Large intestine (tissue), 3 donors: ENCODE measurements at regions not wholly inside any gene's neighbourhood (a gene's known extent, or its start where the extent isn't known, plus 50 kb on each side); places are given as distances from the start of the nearest gene placed in this dataset.

ENCODE experiments used
- DNase-seq, 2 donors: peaks; one replicate each; pipeline versions ENCODE4 v3.0.0 to v3.0.0-alpha.2; 2013
- H3K27ac ChIP-seq: one replicate; pipeline ENCODE4 v1.5.1; 2013; ENCODE audit warnings: low read length
- H3K27me3 ChIP-seq: 2 replicates; pipeline ENCODE4 v1.6.1; 2013; ENCODE audit warnings: low read length; ENCODE audit not compliant: control insufficient read depth, insufficient read depth
- H3K36me3 ChIP-seq: 2 replicates; pipeline ENCODE4 v1.6.1; 2013; ENCODE audit warnings: low read length; ENCODE audit not compliant: control insufficient read depth, insufficient read depth
- H3K4me1 ChIP-seq: one replicate; pipeline ENCODE4 v1.6.1; 2013; ENCODE audit warnings: low read length; ENCODE audit not compliant: control insufficient read depth, insufficient read depth
- H3K4me3 ChIP-seq: one replicate; pipeline ENCODE4 v1.5.1; 2013; ENCODE audit warnings: low read length
- H3K9me3 ChIP-seq: one replicate; pipeline ENCODE4 v1.6.1; 2013; ENCODE audit warnings: mild to moderate bottlenecking, low read depth, low read length, moderate library complexity; ENCODE audit not compliant: control insufficient read depth
- WGBS: methylation state at CpG from one replicate; pipeline ENCODE4 v1.1.5; 2013; ENCODE audit warnings: low lambda C conversion rate; ENCODE audit not compliant: insufficient coverage; 5-methylcytosine and 5-hydroxymethylcytosine counted together

DNA sequence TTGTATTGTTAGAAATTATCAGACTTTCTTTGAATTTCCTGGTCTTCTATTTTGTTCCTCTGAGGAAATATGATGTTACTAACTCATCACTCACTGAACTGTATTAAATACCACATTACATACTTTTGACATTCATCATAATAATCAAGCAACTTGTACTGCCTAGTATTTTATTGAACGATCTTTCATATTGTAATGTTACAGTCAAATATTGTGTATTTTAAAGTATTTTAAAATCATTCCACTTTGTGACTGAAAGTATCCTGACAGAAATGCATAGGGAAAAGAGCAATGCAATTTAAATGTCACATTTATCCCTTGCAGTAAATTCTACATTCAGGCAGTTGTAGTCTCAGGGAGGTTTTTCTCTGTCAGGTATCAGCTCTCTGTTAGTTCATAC is 1557.4 kb downstream of the CDH8 start:
- Histone ChIP-seq H3K36me3 (no peaks in the 10 kb centered on the region), H3K4me1 (no peaks in the 10 kb centered on the region), H3K27ac (no peak overlapping the region), H3K27me3 (no peaks in the 10 kb centered on the region), H3K9me3 (no peaks in the 10 kb centered on the region), H3K4me3 (no peak overlapping the region)
- 100% methylated on average over 1 of the region's 1 CpG for WGBS
- no peak for DNase-seq

DNA sequence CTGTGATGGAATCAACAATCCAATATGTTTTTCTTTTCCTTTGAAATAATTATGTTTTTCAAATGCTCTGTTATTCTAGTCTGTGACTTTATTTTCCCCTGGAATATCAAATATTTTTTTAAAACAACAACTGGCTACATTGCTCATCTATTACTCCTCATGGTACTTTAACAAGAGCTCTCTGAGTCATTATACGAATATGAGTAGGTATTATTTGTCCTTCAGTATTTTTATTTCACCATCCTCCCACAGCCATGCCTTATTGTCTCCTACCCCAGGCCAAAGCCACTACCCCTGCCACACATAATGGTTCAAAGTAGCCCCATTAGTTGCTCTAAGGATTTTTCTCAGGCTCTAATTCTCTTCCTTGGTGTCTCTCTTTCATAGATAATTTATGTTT is 1572.3 kb downstream of the CDH8 start:
- no CpG with 5 or more reads among the region's 1 CpG for WGBS
- Histone ChIP-seq H3K27ac (no peak overlapping the region), H3K4me1 (no peaks in the 10 kb centered on the region), H3K27me3 (no peaks in the 10 kb centered on the region), H3K4me3 (no peak overlapping the region), H3K36me3 (no peaks in the 10 kb centered on the region), H3K9me3 (no peaks in the 10 kb centered on the region)
- no peak for DNase-seq

DNA sequence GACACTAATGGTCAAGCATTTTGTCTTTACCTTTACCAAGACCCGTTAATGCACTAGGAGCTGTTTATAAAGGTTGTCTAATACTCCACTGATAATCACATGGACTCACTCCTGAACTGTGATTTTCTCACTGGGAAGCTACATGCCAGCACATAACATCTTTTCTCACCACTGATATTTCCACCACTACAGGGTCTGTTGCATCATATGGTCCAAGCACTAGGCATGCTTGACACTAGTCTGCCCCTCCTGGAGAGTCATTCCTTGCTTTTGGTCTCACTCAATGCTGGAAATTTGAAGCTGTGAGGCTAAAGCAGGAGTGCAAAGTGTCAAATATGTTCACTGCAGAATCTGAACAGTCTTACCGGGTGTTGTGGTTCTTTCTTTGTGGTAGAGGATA is 1576.8 kb downstream of the CDH8 start:
- no peaks in the 10 kb centered on the region for H3K36me3 ChIP-seq

DNA sequence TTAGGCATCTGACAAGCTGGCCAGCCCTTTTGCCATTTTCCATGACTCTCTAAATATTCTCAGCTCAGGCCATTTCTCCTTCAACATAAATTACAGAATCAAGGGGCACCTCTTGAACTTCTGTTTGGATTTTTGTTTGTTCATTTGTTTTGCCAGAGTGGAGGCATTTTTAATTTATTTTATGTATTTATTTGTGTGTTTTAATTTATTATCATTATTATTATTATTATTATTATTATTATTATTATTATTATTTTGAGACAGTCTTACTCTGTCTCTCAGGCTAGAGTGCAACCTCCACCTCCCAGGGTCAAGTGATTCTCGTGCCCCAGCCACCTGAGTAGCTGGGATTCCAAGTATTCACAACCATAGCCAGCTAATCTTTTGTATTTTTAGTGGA is 1578.0 kb downstream of the CDH8 start:
- no peak overlapping the region for H3K27ac ChIP-seq
- DNase-seq = no peak
- no peaks in the 10 kb centered on the region for H3K36me3 ChIP-seq
- WGBS = no CpG with 5 or more reads among the region's 1 CpG
- H3K4me3 ChIP-seq = no peak overlapping the region
- H3K4me1 ChIP-seq = no peaks in the 10 kb centered on the region
- H3K27me3 ChIP-seq = no peaks in the 10 kb centered on the region
- H3K9me3 ChIP-seq = no peaks in the 10 kb centered on the region

More for the DNA sequence above, 1576.8 kb downstream of the CDH8 start:
- H3K27ac ChIP-seq = no peak overlapping the region
- H3K4me3 ChIP-seq = no peak overlapping the region
- H3K9me3 ChIP-seq = no peaks in the 10 kb centered on the region
- no peak for DNase-seq
- no peaks in the 10 kb centered on the region for H3K27me3 ChIP-seq
- no CpG with 5 or more reads among the region's 2 CpGs for WGBS
- no peaks in the 10 kb centered on the region for H3K4me1 ChIP-seq

DNA sequence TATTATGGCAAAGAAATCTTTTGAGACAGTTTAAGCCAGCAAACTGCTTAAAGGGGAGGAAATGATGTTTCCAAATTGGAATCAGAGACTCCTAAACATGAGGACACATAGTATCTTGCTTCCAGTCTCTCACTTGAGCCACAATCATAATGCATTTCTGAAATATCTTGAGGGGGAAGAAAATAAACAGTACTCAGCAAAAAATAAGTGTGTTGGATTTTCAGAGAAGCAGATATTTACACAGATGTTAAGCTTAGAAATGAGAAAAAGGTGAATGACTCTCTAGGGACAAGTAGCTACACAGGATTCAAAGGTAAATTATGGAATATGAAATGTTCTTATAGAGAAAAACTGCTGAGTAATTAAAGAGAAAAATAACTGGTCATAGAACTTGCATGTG is 1583.6 kb downstream of the CDH8 start:
- Histone ChIP-seq H3K36me3 (no peaks in the 10 kb centered on the region), H3K9me3 (no peaks in the 10 kb centered on the region)
- DNase-seq = no peak

DNA sequence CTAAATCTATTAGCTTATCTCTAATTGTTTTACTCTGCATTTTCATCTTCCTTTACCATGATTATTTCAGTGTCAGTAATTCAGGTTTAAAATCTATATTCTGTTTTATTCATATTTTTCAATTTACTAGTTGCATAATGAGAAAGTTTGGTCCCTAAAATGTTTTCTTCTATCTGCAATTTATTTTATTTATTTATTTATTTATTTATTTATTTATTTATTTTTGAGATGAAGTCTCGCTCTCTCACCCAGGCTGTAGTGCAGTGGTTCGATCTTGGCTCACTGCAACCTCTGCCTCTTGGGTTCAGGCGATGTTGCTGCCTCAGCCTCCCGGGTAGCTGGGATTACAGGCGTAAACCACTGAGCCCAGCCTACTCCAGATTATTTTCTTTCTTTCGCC is 1597.3 kb downstream of the CDH8 start:
- Histone ChIP-seq H3K4me3 (no peak overlapping the region), H3K27ac (no peak overlapping the region), H3K36me3 (no peaks in the 10 kb centered on the region), H3K9me3 (no peaks in the 10 kb centered on the region), H3K27me3 (no peaks in the 10 kb centered on the region), H3K4me1 (no peaks in the 10 kb centered on the region)
- DNase-seq = no peak
- no CpG with 5 or more reads among the region's 6 CpGs for WGBS

More for the DNA sequence above, 1583.6 kb downstream of the CDH8 start:
- H3K27me3 ChIP-seq = no peaks in the 10 kb centered on the region
- H3K4me1 ChIP-seq = no peaks in the 10 kb centered on the region
- no peak overlapping the region for H3K27ac ChIP-seq
- no peak overlapping the region for H3K4me3 ChIP-seq

DNA sequence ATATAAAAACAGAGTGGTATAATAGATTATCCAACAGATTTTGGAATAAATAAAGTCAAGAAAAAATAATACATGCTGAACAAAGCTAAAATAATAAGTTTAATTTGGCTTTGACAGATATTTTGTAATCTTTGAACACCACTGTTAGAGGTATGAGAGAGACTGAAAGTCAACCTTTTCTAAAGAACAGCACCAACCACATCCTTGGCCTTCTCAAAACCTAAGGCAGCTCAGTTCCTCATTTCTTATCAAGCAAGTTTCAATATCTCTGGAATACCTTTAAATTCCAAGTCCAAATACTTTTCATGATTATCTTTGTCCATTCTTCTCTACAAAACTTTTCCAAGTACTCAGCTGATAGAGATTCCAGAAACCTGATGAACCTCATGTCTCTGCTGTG is 1603.8 kb downstream of the CDH8 start:
- no peaks in the 10 kb centered on the region for H3K27me3 ChIP-seq
- no peak for DNase-seq
- no peaks in the 10 kb centered on the region for H3K9me3 ChIP-seq
- H3K4me3 ChIP-seq = no peak overlapping the region
- no peak overlapping the region for H3K27ac ChIP-seq
- H3K4me1 ChIP-seq = no peaks in the 10 kb centered on the region
- no peaks in the 10 kb centered on the region for H3K36me3 ChIP-seq

DNA sequence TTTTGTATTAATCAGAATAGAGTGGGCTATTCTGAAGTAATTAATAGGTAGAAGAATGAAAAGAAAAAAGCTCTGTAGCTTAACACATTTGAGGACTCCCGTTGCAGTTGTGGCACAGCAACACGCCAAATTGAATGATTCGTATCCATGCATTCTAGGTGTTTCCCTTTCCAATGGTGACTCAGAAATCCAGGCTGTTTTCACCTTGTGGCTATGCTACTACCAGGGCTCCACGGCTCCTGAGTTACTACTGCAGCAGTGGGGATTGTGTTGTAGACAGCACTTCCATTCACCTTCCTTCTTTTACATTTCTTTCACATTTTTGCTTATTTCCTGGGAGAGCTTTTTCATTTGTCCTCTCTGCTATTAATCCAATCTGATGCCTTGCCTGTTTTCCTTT is 1616.4 kb downstream of the CDH8 start:
- Histone ChIP-seq H3K9me3 (no peaks in the 10 kb centered on the region), H3K4me3 (no peak overlapping the region), H3K27me3 (no peaks in the 10 kb centered on the region), H3K36me3 (no peaks in the 10 kb centered on the region), H3K4me1 (no peaks in the 10 kb centered on the region), H3K27ac (no peak overlapping the region)
- 100% methylated on average over 1 of the region's 4 CpGs for WGBS
- no peak for DNase-seq

DNA sequence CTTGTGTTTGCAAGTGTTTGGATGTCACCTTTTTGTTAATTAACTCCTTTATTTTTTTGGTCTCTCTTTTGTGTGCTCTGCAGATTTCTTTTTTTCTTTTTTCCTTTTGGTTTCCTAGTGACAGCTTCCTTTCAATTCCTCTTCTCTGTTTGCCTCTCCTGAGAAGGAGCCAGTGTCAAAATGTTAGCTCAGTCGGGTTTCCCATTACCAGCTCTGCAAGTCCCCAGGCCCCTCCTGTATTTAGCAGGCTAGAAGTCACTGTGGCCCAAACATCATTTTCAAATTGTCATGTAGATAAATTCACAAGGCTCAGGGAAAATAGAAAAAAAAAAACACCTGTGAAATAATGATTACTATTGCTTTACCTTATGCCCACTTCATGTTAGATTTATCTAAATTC is 1621.6 kb downstream of the CDH8 start:
- H3K4me1 ChIP-seq = no peaks in the 10 kb centered on the region
- H3K36me3 ChIP-seq = no peaks in the 10 kb centered on the region
- no peak overlapping the region for H3K27ac ChIP-seq
- H3K9me3 ChIP-seq = no peaks in the 10 kb centered on the region
- H3K4me3 ChIP-seq = no peak overlapping the region
- DNase-seq = no peak
- H3K27me3 ChIP-seq = no peaks in the 10 kb centered on the region
- no CpG with 5 or more reads among the region's 1 CpG for WGBS

DNA sequence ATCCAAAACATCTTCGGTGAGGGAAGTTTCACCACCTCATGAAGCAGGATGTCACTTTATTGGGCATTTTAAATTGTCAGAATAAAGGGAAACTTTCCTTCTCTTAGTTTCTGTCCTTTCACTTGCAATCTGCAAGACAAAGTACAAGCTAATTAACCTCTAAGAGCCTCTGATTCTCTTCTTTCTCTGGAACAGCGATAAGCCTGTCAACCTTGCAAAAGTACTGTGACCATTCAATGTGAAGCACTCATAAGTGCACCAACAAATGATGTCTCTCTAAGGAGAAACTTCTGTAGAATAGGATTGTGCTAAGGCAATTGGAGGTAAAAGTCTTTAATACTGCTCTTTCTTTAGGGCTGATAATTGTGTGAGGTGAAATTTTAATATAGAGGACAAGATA is 1622.3 kb downstream of the CDH8 start:
- H3K36me3 ChIP-seq = no peaks in the 10 kb centered on the region
- no peaks in the 10 kb centered on the region for H3K4me1 ChIP-seq
- H3K9me3 ChIP-seq = no peaks in the 10 kb centered on the region
- WGBS = no CpG with 5 or more reads among the region's 2 CpGs
- DNase-seq = no peak
- H3K27ac ChIP-seq = no peak overlapping the region
- H3K27me3 ChIP-seq = no peaks in the 10 kb centered on the region
- no peak overlapping the region for H3K4me3 ChIP-seq

DNA sequence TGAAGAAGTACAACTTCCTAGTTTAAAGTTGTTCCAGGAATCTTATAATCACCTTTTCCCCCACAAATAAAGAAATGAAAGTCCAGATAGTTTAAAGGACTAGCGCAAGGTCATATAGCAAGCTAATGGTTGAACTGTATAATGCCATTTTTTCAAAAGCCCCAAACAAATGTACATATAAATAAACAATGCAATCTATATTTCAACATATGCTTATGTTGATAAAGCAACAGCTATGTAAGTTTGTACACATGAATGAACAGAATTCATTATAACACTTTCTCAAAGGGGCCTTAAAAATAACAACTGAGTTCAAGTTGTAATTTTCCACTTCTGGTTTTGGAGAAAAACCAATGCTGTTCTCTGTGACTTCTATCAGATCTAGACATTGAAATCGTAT is 1628.6 kb downstream of the CDH8 start:
- Histone ChIP-seq H3K9me3 (no peaks in the 10 kb centered on the region), H3K36me3 (no peaks in the 10 kb centered on the region), H3K27me3 (no peaks in the 10 kb centered on the region), H3K27ac (no peak overlapping the region), H3K4me3 (no peak overlapping the region), H3K4me1 (no peaks in the 10 kb centered on the region)
- WGBS = no CpG with 5 or more reads among the region's 2 CpGs
- DNase-seq = no peak
